ENCODE measurements at regions not wholly inside any gene's neighbourhood (a gene's known extent, or its start where the extent isn't known, plus 50 kb on each side); places are given as distances from the start of the nearest gene placed in this dataset.

DNA sequence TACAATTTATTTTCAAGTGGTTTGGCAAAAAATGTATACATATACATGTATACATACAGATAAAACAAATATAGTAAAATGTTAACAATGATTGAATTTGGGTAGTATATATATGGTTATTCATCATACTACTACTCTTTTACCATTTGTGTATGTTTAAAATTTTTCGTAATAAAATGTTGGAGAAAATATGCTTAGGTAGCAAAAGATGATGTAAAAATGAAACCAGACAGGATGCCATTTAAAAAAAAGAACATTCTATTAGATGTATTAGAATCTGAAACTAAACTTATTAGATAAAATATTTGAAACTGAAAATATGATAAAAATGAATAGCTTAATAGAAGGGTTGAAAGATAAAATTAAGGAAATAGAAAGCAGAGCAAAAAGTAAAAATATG is 144.9 kb upstream of the FER start:
- TF ChIP-seq, protein P1, sequence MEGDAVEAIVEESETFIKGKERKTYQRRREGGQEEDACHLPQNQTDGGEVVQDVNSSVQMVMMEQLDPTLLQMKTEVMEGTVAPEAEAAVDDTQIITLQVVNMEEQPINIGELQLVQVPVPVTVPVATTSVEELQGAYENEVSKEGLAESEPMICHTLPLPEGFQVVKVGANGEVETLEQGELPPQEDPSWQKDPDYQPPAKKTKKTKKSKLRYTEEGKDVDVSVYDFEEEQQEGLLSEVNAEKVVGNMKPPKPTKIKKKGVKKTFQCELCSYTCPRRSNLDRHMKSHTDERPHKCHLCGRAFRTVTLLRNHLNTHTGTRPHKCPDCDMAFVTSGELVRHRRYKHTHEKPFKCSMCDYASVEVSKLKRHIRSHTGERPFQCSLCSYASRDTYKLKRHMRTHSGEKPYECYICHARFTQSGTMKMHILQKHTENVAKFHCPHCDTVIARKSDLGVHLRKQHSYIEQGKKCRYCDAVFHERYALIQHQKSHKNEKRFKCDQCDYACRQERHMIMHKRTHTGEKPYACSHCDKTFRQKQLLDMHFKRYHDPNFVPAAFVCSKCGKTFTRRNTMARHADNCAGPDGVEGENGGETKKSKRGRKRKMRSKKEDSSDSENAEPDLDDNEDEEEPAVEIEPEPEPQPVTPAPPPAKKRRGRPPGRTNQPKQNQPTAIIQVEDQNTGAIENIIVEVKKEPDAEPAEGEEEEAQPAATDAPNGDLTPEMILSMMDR (IDR thresholded peaks at IDR 0.05; ENCODE audit: poor library complexity) = no peak
- no peak for TF ChIP-seq EZH2 (IDR thresholded peaks at IDR 0.05; ENCODE audit: borderline replicate concordance)
